ENCODE measurements at regions not wholly inside any gene's neighbourhood (a gene's known extent, or its start where the extent isn't known, plus 50 kb on each side); places are given as distances from the start of the nearest gene placed in this dataset.

GRCh38 chr18:57296336-57296735 lies 56.0 kb upstream of the ST8SIA3 start:
- TF ChIP-seq ZNF24 (tag by site-specific recombination; IDR thresholded peaks at IDR 0.05) (no peak), ZBTB7A (tag by site-specific recombination; IDR thresholded peaks at IDR 0.05; ENCODE audit: low read depth) (no peak), PRDM10 (tag by site-specific recombination; IDR thresholded peaks at IDR 0.05) (no peak), ZNF76 (tag by site-specific recombination; IDR thresholded peaks at IDR 0.05; ENCODE audit: borderline replicate concordance, low read depth) (no peak), ZBTB21 (tag by site-specific recombination; IDR thresholded peaks at IDR 0.05) (no peak), ZNF37A (tag by site-specific recombination; IDR thresholded peaks at IDR 0.05) (no peak), CTCF (tag by site-specific recombination; IDR thresholded peaks at IDR 0.05) (no peak), ATF2 (tag by site-specific recombination; IDR thresholded peaks at IDR 0.05; ENCODE audit: low read depth) (no peak), ZBTB49 (tag by site-specific recombination; IDR thresholded peaks at IDR 0.05; ENCODE audit: low read depth) (no peak), ZNF624 (tag by site-specific recombination; IDR thresholded peaks at IDR 0.05) (no peak), PBX3 (CRISPR knock-in tag; IDR thresholded peaks at IDR 0.05) (no peak), ZEB2 (tag by site-specific recombination; IDR thresholded peaks at IDR 0.05) (no peak), MEIS1 (CRISPR knock-in tag; IDR thresholded peaks at IDR 0.05; ENCODE audit: borderline replicate concordance) (no peak)
